ENCODE measurements at regions not wholly inside any gene's neighbourhood (a gene's known extent, or its start where the extent isn't known, plus 50 kb on each side); places are given as distances from the start of the nearest gene placed in this dataset.
"Not testable (repeated sequence)": the region's sequence is repeated elsewhere in the genome, so short reads cannot be mapped to it uniquely, and the experiment has no call there.

- no peak for FAIRE-seq
These were observed 286.3 kb downstream of the FGFR2 start for GRCh38 chr10:121311812-121312443.

GRCh38 chr10:121312587-121312986 lies 285.7 kb downstream of the FGFR2 start:
- FAIRE-seq, result no peak

GRCh38 chr10:121313119-121313875 lies 284.9 kb downstream of the FGFR2 start:
- no peak for FAIRE-seq

GRCh38 chr10:121316432-121316831 lies 281.8 kb downstream of the FGFR2 start:
- no peak for FAIRE-seq

GRCh38 chr10:121317374-121317773 lies 280.9 kb downstream of the FGFR2 start:
- FAIRE-seq, result no peak

GRCh38 chr10:121322046-121322445 lies 276.2 kb downstream of the FGFR2 start:
- FAIRE-seq, result no peak

GRCh38 chr10:121322776-121323175 lies 275.5 kb downstream of the FGFR2 start:
- FAIRE-seq, result no peak

GRCh38 chr10:121323443-121323842 lies 274.8 kb downstream of the FGFR2 start:
- no peak for FAIRE-seq

GRCh38 chr10:121324678-121325213 lies 273.5 kb downstream of the FGFR2 start:
- FAIRE-seq, result no peak

- FAIRE-seq, result no peak
These were observed 272.6 kb downstream of the FGFR2 start for GRCh38 chr10:121325490-121326231.

GRCh38 chr10:121326905-121327304 lies 271.3 kb downstream of the FGFR2 start:
- FAIRE-seq, result no peak

- FAIRE-seq, result no peak
These were observed 270.5 kb downstream of the FGFR2 start for GRCh38 chr10:121327727-121328126.

- not testable (repeated sequence) for FAIRE-seq
These were observed 268.6 kb downstream of the FGFR2 start for GRCh38 chr10:121329631-121330030.

- no peak for FAIRE-seq
These were observed 267.7 kb downstream of the FGFR2 start for GRCh38 chr10:121330563-121330962.

- FAIRE-seq, result no peak
These were observed 265.9 kb downstream of the FGFR2 start for GRCh38 chr10:121332353-121332752.

- FAIRE-seq, result no peak
These were observed 265.1 kb downstream of the FGFR2 start for GRCh38 chr10:121332829-121333765.

- no peak for FAIRE-seq
These were observed 262.8 kb downstream of the FGFR2 start for GRCh38 chr10:121335386-121335925.

GRCh38 chr10:121337427-121337826 lies 260.8 kb downstream of the FGFR2 start:
- no peak for FAIRE-seq

- no peak for FAIRE-seq
These were observed 259.9 kb downstream of the FGFR2 start for GRCh38 chr10:121338206-121338980.

GRCh38 chr10:121339114-121339513 lies 259.1 kb downstream of the FGFR2 start:
- no peak for FAIRE-seq

GRCh38 chr10:121340271-121340831 lies 257.9 kb downstream of the FGFR2 start:
- no peak for FAIRE-seq

Data from endometrium (tissue), 2 donors.